Breast epithelium (tissue), 3 donors: ENCODE measurements at regions not wholly inside any gene's neighbourhood (a gene's known extent, or its start where the extent isn't known, plus 50 kb on each side); places are given as distances from the start of the nearest gene placed in this dataset.

Experiments used
- CTCF ChIP-seq, 3 donors: fragments of 450-650 bp; IDR thresholded peaks; one replicate each; pipeline ENCODE4 v1.5.1; 2016 to 2017; ENCODE audit warnings: antibody characterized with exemption in 3 of 3, mild to moderate bottlenecking in 3 of 3, moderate library complexity in 3 of 3
- POLR2A ChIP-seq: fragments of 450-650 bp; IDR thresholded peaks from one replicate; pipeline ENCODE4 v1.6.1; 2016; ENCODE audit warnings: antibody characterized with exemption, mild to moderate bottlenecking, moderate library complexity
- POLR2AphosphoS5 ChIP-seq, 3 donors: sonication (generic); formaldehyde crosslinking; IDR thresholded peaks; one replicate each; pipeline ENCODE4 v1.6.1; 2017; ENCODE audit warnings: antibody characterized with exemption in 3 of 3

- TF ChIP-seq POLR2A (no peak), POLR2AphosphoS5 (IDR thresholded peaks at IDR 0.05) (no peak), CTCF (IDR thresholded peaks at IDR 0.05) (no peak)
Measured at GRCh38 chr4:46506876-46507275, 116.9 kb upstream of the GABRA2 start.
